Endothelial cell of umbilical vein (primary cell): ENCODE measurements at regions not wholly inside any gene's neighbourhood (a gene's known extent, or its start where the extent isn't known, plus 50 kb on each side); places are given as distances from the start of the nearest gene placed in this dataset.

Source experiments
- CTCF ChIP-seq, 2 donors: IDR thresholded peaks; 1 replicate in 1 of 2; 2 replicates in 1 of 2; pipeline ENCODE4 v1.5.1; 2011; ENCODE audit warnings: low read length in 2 of 2, mild to moderate bottlenecking in 2 of 2, moderate library complexity in 2 of 2, control low read depth in 1 of 2, inconsistent platforms in 1 of 2, low read depth in 1 of 2; ENCODE audit not compliant: insufficient read depth in 1 of 2; ENCODE audit errors: extremely low read depth in 1 of 2
- POLR2A ChIP-seq: IDR thresholded peaks from 2 replicates; pipeline ENCODE4 v1.6.1; 2012; ENCODE audit warnings: low read depth, mild to moderate bottlenecking, control low read depth, low read length

GRCh38 chr1:55522353-55522903, 307.3 kb upstream of the USP24 start:
- TF ChIP-seq CTCF (IDR thresholded peaks at IDR 0.05; ENCODE audit: extremely low read depth in 1 of 2, insufficient read depth in 1 of 2, low read depth in 1 of 2, low read length in 2 of 2): no peak
- no peak for TF ChIP-seq POLR2A
